22Rv1 (cell line): ENCODE measurements at regions not wholly inside any gene's neighbourhood (a gene's known extent, or its start where the extent isn't known, plus 50 kb on each side); places are given as distances from the start of the nearest gene placed in this dataset.

Experiments
- ZFX ChIP-seq: fragments of 450-650 bp; IDR thresholded peaks from 2 replicates; pipeline ENCODE4 v1.6.1; 2017; ENCODE audit warnings: antibody characterized with exemption, borderline replicate concordance
- TF ChIP-seq, protein P1 (sequence below): fragments of 450-650 bp; IDR thresholded peaks from 2 replicates; pipeline ENCODE4 v1.5.1; 2017; ENCODE audit warnings: mild to moderate bottlenecking

DNA sequence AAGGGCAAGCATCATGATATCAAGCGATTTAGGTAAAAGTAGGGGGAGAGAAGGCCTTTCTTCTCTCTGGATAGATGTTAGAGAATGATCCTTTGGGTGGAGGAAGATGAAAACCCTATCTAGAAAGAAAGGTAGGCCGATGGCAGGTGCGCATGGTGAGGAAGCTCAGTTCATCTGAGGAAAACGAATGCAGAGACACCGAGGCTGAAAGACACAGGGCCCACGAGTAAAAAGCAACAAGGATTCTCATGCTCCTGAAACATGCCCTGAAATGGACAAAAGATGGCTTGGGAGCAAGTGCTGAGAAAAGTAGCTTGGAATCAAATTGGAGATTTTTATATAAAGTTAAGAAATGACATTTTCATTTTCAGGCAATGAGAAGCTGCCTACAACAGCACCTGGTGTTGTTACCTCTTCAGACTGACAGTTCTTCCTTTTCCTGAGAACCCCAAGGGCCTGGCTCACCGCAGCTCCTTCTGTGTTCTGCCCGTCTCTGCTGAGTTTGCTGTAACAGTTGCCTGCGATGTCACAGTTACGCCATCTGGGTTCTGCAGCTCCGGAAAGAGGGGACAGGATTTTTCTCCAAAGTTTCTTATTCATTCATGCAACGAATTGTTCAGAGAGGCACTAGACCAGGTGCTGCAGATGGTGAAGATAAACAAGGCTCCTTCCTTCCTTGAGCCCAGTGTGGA is 402.0 kb upstream of the KLF6 start:
- TF ChIP-seq, protein P1, sequence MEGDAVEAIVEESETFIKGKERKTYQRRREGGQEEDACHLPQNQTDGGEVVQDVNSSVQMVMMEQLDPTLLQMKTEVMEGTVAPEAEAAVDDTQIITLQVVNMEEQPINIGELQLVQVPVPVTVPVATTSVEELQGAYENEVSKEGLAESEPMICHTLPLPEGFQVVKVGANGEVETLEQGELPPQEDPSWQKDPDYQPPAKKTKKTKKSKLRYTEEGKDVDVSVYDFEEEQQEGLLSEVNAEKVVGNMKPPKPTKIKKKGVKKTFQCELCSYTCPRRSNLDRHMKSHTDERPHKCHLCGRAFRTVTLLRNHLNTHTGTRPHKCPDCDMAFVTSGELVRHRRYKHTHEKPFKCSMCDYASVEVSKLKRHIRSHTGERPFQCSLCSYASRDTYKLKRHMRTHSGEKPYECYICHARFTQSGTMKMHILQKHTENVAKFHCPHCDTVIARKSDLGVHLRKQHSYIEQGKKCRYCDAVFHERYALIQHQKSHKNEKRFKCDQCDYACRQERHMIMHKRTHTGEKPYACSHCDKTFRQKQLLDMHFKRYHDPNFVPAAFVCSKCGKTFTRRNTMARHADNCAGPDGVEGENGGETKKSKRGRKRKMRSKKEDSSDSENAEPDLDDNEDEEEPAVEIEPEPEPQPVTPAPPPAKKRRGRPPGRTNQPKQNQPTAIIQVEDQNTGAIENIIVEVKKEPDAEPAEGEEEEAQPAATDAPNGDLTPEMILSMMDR: no peak
- no peak for TF ChIP-seq ZFX
